ENCODE measurements at regions not wholly inside any gene's neighbourhood (a gene's known extent, or its start where the extent isn't known, plus 50 kb on each side); places are given as distances from the start of the nearest gene placed in this dataset.

DNA sequence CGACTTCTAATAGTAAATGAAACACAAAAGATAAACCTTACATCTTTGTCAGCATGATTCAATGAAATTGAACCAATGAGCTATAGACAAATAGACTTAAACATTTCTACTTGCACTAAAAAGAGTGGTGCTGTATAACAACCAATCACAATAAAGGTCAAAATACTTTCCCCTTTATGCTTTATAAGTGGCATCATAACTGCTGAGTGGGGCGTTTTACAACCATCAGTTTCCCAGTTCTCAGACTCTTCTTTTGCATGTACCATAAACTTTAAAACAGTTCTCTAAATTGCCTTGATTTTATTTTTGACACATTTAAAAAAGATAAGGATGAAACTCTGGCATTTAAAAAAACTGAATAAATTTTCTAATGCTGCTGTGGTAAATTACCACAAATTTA is 356.2 kb downstream of the NNT start:
- CTCF ChIA-PET, result no interaction called here

GRCh38 chr5:43947935-43948334 is 345.0 kb downstream of the NNT start:
- no TSS peak for BruUV-seq (replicated peaks)
- intact Hi-C loops (cut with micrococcal nuclease; ENCODE audit: unreplicated experiment), result no loop called here

More for the DNA sequence above, 356.2 kb downstream of the NNT start:
- Histone ChIP-seq H3K4me3 (ENCODE audit: low read depth in 2 of 2, low read length in 2 of 2) (no peak overlapping the region), H3K36me3 (ENCODE audit: control insufficient read depth, insufficient read depth, low read length) (no peaks in the 10 kb centered on the region), H3K27me3 (ENCODE audit: control insufficient read depth, insufficient read depth, low read length) (no peaks in the 10 kb centered on the region), H3K4me1 (ENCODE audit: control insufficient read depth, insufficient read depth, low read length) (no peaks in the 10 kb centered on the region), H3K27ac (ENCODE audit: low read length) (no peak overlapping the region), H3K9me3 (ENCODE audit: control insufficient read depth, insufficient read depth, low read depth, low read length) (no peaks in the 10 kb centered on the region)
- intact Hi-C loops (cut with micrococcal nuclease; ENCODE audit: unreplicated experiment), result no loop called here
- in situ Hi-C loops (cut with HindIII; ENCODE audit: low pct_unique_long_range_greater_than_20kb, low sequenced_read_pairs), result no loop called here
- no TSS peak for BruUV-seq (replicated peaks)
- DNase-seq (ENCODE audit: low read depth, low spot score) (no peak), ATAC-seq (no peak)
- TF ChIP-seq TCF7L2 (IDR thresholded peaks at IDR 0.05; ENCODE audit: low read depth, low read length), result no peak
- TF ChIP-seq REST (IDR thresholded peaks at IDR 0.05; ENCODE audit: insufficient read depth in 1 of 2, low read depth in 2 of 2, low read length in 1 of 2), result no peak
- TF ChIP-seq, protein P1, sequence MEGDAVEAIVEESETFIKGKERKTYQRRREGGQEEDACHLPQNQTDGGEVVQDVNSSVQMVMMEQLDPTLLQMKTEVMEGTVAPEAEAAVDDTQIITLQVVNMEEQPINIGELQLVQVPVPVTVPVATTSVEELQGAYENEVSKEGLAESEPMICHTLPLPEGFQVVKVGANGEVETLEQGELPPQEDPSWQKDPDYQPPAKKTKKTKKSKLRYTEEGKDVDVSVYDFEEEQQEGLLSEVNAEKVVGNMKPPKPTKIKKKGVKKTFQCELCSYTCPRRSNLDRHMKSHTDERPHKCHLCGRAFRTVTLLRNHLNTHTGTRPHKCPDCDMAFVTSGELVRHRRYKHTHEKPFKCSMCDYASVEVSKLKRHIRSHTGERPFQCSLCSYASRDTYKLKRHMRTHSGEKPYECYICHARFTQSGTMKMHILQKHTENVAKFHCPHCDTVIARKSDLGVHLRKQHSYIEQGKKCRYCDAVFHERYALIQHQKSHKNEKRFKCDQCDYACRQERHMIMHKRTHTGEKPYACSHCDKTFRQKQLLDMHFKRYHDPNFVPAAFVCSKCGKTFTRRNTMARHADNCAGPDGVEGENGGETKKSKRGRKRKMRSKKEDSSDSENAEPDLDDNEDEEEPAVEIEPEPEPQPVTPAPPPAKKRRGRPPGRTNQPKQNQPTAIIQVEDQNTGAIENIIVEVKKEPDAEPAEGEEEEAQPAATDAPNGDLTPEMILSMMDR (IDR thresholded peaks at IDR 0.05), result no peak
- TF ChIP-seq SIN3A (IDR thresholded peaks at IDR 0.05; ENCODE audit: borderline replicate concordance, insufficient read depth, low read depth, low read length), result no peak
- no peak for TF ChIP-seq POLR2AphosphoS5 (IDR thresholded peaks at IDR 0.05; ENCODE audit: low read depth, low read length)
- POLR2A ChIA-PET, result no interaction called here

More at GRCh38 chr5:43947935-43948334, 345.0 kb downstream of the NNT start:
- Histone ChIP-seq H3K4me3 (ENCODE audit: low read depth in 2 of 2, low read length in 2 of 2) (no peak overlapping the region), H3K9me3 (ENCODE audit: control insufficient read depth, insufficient read depth, low read depth, low read length) (no peaks in the 10 kb centered on the region), H3K4me1 (ENCODE audit: control insufficient read depth, insufficient read depth, low read length) (no peaks in the 10 kb centered on the region), H3K36me3 (ENCODE audit: control insufficient read depth, insufficient read depth, low read length) (no peaks in the 10 kb centered on the region), H3K27me3 (ENCODE audit: control insufficient read depth, insufficient read depth, low read length) (no peaks in the 10 kb centered on the region), H3K27ac (ENCODE audit: low read length) (no peak overlapping the region)
- TF ChIP-seq, protein P1 (IDR thresholded peaks at IDR 0.05), result no peak
- TF ChIP-seq POLR2AphosphoS5 (IDR thresholded peaks at IDR 0.05; ENCODE audit: low read depth, low read length) (no peak), REST (IDR thresholded peaks at IDR 0.05; ENCODE audit: insufficient read depth in 1 of 2, low read depth in 2 of 2, low read length in 1 of 2) (no peak), SIN3A (IDR thresholded peaks at IDR 0.05; ENCODE audit: borderline replicate concordance, insufficient read depth, low read depth, low read length) (no peak), TCF7L2 (IDR thresholded peaks at IDR 0.05; ENCODE audit: low read depth, low read length) (no peak)
- ChIA-PET POLR2A (no interaction called here), CTCF (no interaction called here)
- ATAC-seq (no peak), DNase-seq (ENCODE audit: low read depth, low spot score) (no peak)
- in situ Hi-C loops (cut with HindIII; ENCODE audit: low pct_unique_long_range_greater_than_20kb, low sequenced_read_pairs), result no loop called here
